WTC11 (cell line): ENCODE measurements at regions not wholly inside any gene's neighbourhood (a gene's known extent, or its start where the extent isn't known, plus 50 kb on each side); places are given as distances from the start of the nearest gene placed in this dataset.

ENCODE experiments used
- ATAC-seq: fragments of 200-7000 bp; cut with Tn5 transposase; 2 replicates; pipeline ENCODE4 v1.10.0; 2021; ENCODE audit warnings: mild to moderate bottlenecking, moderate library complexity
- CTCF ChIA-PET: fragments of 300-600 bp; sonication (Branson Sonifier 250); formaldehyde crosslinking; loops from one replicate; lab custom pipeline; 2021; ENCODE audit warnings: antibody characterized with exemption; lab: Charles Lee
- POLR2A ChIA-PET: fragments of 350-600 bp; sonication (Branson Sonifier 250); formaldehyde crosslinking; loops from one replicate; lab custom pipeline; 2021; ENCODE audit warnings: antibody characterized with exemption; lab: Charles Lee
- DNase-seq: peaks from one replicate; pipeline ENCODE4 v3.0.0; 2021; ENCODE audit warnings: low spot score
- H3K27ac Mint-ChIP-seq: 2 replicates; pipeline ENCODE4 v1.8.0; 2021; ENCODE audit warnings: mixed read lengths
- H3K27me3 Mint-ChIP-seq: 2 replicates; pipeline ENCODE4 v1.8.0; 2021; ENCODE audit warnings: low read depth, mild to moderate bottlenecking, moderate library complexity, mixed read lengths
- H3K36me3 Mint-ChIP-seq: 2 replicates; pipeline ENCODE4 v1.8.0; 2021; ENCODE audit warnings: mixed read lengths
- H3K4me1 Mint-ChIP-seq: 2 replicates; pipeline ENCODE4 v1.8.0; 2022; ENCODE audit warnings: mixed read lengths
- H3K4me3 Mint-ChIP-seq: 2 replicates; pipeline ENCODE4 v1.8.0; 2021; ENCODE audit warnings: mild to moderate bottlenecking, moderate library complexity, mixed read lengths
- H3K9me3 Mint-ChIP-seq: 2 replicates; pipeline ENCODE4 v1.8.0; 2021; ENCODE audit warnings: mixed read lengths
- ATF1 ChIP-seq: sonication (generic); formaldehyde crosslinking; IDR thresholded peaks from 2 replicates; pipeline ENCODE4 v1.8.1; 2023; ENCODE audit warnings: mild to moderate bottlenecking, moderate library complexity, missing genetic modification reagents
- CBFB ChIP-seq: sonication (generic); formaldehyde crosslinking; IDR thresholded peaks from 2 replicates; pipeline ENCODE4 v1.8.1; 2022; ENCODE audit warnings: mild to moderate bottlenecking, low read depth, missing genetic modification reagents
- ELF4 ChIP-seq: sonication (generic); formaldehyde crosslinking; IDR thresholded peaks from 2 replicates; pipeline ENCODE4 v1.8.1; 2022; ENCODE audit warnings: low read depth, mild to moderate bottlenecking, moderate library complexity, missing genetic modification reagents
- ERG ChIP-seq: fragments of 250-450 bp; sonication (Bioruptor Pico); IDR thresholded peaks from 2 replicates; pipeline ENCODE4 v1.8.0; 2021; ENCODE audit warnings: mild to moderate bottlenecking
- FOXK1 ChIP-seq: sonication (generic); formaldehyde crosslinking; IDR thresholded peaks from 2 replicates; pipeline ENCODE4 v1.8.0; 2022; ENCODE audit warnings: mild to moderate bottlenecking, moderate library complexity, missing genetic modification reagents
- GTF2I ChIP-seq: fragments of 250-450 bp; sonication (Bioruptor Pico); conservative IDR thresholded peaks from 2 replicates; pipeline ENCODE4 v1.4.0; 2021; ENCODE audit warnings: mild to moderate bottlenecking
- HMGXB4 ChIP-seq: sonication (generic); formaldehyde crosslinking; IDR thresholded peaks from 2 replicates; pipeline ENCODE4 v1.8.1; 2023; ENCODE audit warnings: mild to moderate bottlenecking, moderate library complexity, missing genetic modification reagents
- MYBL2 ChIP-seq: sonication (generic); formaldehyde crosslinking; IDR thresholded peaks from 2 replicates; pipeline ENCODE4 v1.8.1; 2023; ENCODE audit warnings: mild to moderate bottlenecking, moderate library complexity, missing genetic modification reagents
- PRRX2 ChIP-seq: fragments of 250-450 bp; sonication (Bioruptor Pico); IDR thresholded peaks from 2 replicates; pipeline ENCODE4 v1.8.0; 2021; ENCODE audit warnings: mild to moderate bottlenecking
- RELA ChIP-seq: sonication (generic); formaldehyde crosslinking; IDR thresholded peaks from 2 replicates; pipeline ENCODE4 v1.8.1; 2022; ENCODE audit warnings: missing genetic modification reagents, mild to moderate bottlenecking, borderline replicate concordance
- RORB ChIP-seq: fragments of 250-450 bp; sonication (Bioruptor Pico); IDR thresholded peaks from 2 replicates; pipeline ENCODE4 v1.9.0; 2021; ENCODE audit warnings: mild to moderate bottlenecking
- STAT6 ChIP-seq: sonication (generic); formaldehyde crosslinking; conservative IDR thresholded peaks from 2 replicates; pipeline ENCODE4 v1.8.1; 2023; ENCODE audit warnings: mild to moderate bottlenecking, low read depth, missing genetic modification reagents, moderate library complexity
- USF2 ChIP-seq: sonication (generic); formaldehyde crosslinking; IDR thresholded peaks from 2 replicates; pipeline ENCODE4 v1.8.1; 2023; ENCODE audit warnings: mild to moderate bottlenecking, missing genetic modification reagents, moderate library complexity
- ZNF121 ChIP-seq: sonication (generic); formaldehyde crosslinking; IDR thresholded peaks from 2 replicates; pipeline ENCODE4 v1.8.0; 2023; ENCODE audit warnings: missing genetic modification reagents
- ZNF263 ChIP-seq: sonication (generic); formaldehyde crosslinking; IDR thresholded peaks from 2 replicates; pipeline ENCODE4 v1.8.1; 2022; ENCODE audit warnings: low read depth, mild to moderate bottlenecking, moderate library complexity, missing genetic modification reagents
- ZNF425 ChIP-seq: fragments of 250-450 bp; sonication (Bioruptor Pico); conservative IDR thresholded peaks from 2 replicates; pipeline ENCODE4 v1.9.0; 2021; ENCODE audit warnings: mild to moderate bottlenecking

- TF ChIP-seq ZNF263 (CRISPR knock-in tag) = no peak
- no peak for TF ChIP-seq ELF4 (CRISPR knock-in tag)
- TF ChIP-seq HMGXB4 (CRISPR knock-in tag) = no peak
- TF ChIP-seq ATF1 (CRISPR knock-in tag) = no peak
- no peak for TF ChIP-seq USF2
- TF ChIP-seq MYBL2 (CRISPR knock-in tag) = no peak
- TF ChIP-seq RORB (CRISPR knock-in tag) = no peak
Observed at GRCh38 chr18:41665210-41665609, 289.8 kb upstream of the PIK3C3 start (continued).

GRCh38 chr18:41660654-41661053 is 294.4 kb upstream of the PIK3C3 start:
- Mint-ChIP-seq H3K36me3 (no peaks in the 10 kb centered on the region), H3K27ac (no peak overlapping the region), H3K4me3 (no peak overlapping the region), H3K27me3 (no peaks in the 10 kb centered on the region), H3K4me1 (peaks cover 5% of the 10 kb centered on the region; the same call in 1 of the 2 replicates)
- ChIA-PET CTCF (no interaction called here), POLR2A (no interaction called here)
- no peak for DNase-seq
- TF ChIP-seq STAT6 (CRISPR knock-in tag) (no peak), HMGXB4 (CRISPR knock-in tag) (no peak), ERG (no peak), PRRX2 (CRISPR knock-in tag) (no peak), ZNF425 (CRISPR knock-in tag) (no peak), RELA (CRISPR knock-in tag) (no peak), GTF2I (CRISPR knock-in tag) (no peak), ZNF121 (CRISPR knock-in tag) (no peak), FOXK1 (CRISPR knock-in tag) (no peak), CBFB (CRISPR knock-in tag) (no peak)
- TF ChIP-seq, all 79 proteins: peak for 0
- no peak for ATAC-seq
- H3K9me3 Mint-ChIP-seq = peaks cover 5% of the 10 kb centered on the region; the same call in 1 of the 2 replicates
